HG02970 (cell line): ENCODE measurements at regions not wholly inside any gene's neighbourhood (a gene's known extent, or its start where the extent isn't known, plus 50 kb on each side); places are given as distances from the start of the nearest gene placed in this dataset.
"Not testable (repeated sequence)": the region's sequence is repeated elsewhere in the genome, so short reads cannot be mapped to it uniquely, and the experiment has no call there.

ENCODE experiments used
- ATAC-seq: cut with Tn5 transposase; IDR thresholded peaks from one replicate; pipeline ENCODE4 v1.9.1; 2021; ENCODE audit warnings: mild to moderate bottlenecking, moderate library complexity, moderate number of reproducible peaks; ENCODE audit not compliant: unreplicated experiment, low FRiP score

DNA sequence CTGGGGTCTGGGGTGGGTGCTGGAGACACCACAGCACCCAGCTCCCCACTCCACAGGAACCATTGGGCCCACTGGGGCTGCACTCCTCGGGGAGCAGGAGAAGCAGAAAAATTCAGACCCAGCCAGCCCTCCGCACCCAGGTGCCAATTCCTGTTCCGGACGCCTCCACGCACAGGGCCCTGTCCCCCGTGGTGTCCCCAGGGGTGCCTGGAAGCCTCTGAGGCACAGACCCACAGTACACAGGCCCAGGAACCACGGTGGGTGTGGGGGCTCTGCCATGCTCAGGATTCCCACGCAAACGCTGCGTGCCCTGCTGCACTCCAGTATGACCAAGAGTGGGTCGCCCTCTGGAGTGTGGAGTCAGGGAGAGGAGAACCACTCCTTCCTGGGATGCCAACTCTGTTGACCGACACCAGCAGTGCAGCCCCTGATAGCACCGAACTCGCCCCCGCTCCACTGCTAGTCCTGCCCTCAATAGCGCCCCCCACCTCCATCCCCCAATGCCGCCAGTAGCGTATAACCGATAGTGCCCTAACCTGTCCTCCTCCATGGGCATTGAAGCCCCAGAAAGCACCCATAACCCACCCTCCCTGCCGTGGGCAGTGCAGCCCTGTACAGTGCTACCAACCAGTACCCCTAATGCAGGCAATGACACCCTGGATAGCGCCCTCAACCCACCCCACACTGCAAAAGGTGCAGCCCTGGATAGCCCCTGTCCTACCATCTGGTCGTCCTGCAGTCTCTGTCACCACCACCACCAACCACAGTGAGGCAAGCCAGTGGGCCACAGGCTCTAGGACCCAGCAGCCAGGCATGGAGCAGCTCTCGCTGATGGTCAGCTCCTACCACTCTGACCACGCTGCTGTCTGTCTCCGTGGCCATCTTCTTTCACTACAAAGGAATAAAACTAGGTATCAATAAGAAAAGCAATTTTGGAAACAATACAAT lies 2877.2 kb downstream of the RPIA start:
- not testable (repeated sequence) for ATAC-seq

DNA sequence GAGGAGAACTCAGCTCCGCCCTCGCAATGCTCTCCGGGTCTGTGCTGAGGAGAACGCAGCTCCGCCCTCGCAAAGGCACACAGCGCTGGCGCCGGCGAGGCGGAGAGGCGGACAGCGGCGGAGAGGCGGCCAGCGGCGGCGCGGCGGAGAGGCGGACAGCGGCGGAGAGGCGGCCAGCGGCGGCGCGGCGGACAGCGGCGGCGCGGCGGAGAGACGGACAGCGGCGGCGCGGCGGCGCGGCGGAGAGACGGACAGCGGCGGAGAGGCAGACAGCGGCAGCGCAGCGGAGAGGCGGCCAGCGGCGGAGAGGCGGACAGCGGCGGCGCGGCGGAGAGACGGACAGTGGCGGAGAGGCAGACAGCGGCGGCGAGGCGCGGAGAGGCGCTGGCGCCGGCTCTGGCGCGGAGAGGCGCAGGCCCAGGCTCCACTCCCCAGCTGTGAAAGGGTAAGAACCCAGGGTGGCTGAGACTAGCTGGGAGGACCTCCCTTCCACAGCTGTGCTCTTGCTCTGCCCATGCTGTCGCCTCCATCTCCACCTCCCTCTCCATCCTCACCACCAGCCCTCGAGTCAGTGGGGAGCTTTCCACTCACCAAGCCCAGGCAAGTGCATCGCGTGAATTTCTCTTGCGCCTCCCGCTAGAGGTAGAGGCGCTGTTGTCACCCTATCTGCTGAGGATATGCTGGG lies 2879.9 kb downstream of the RPIA start:
- not testable (repeated sequence) for ATAC-seq

DNA sequence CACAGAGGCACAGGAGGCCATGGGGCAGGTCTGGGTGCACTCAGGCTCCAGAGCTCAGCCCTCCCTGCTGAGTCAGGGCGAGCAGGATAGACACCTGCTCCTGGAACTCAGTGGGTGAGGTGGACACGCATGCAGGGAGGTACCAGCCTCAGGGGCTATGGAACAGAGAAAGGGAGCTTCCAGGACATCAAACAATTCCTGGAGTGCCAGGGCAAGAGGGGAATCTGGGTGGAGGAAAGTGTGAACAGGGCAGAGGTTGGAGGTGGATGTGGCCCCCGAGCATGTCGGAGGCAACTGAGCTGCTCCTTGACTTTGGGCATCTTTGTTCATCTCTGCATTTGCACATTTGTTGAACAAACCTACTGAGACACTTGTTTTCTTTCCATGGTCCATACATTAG lies 2881.5 kb downstream of the RPIA start:
- ATAC-seq: not testable (repeated sequence)

DNA sequence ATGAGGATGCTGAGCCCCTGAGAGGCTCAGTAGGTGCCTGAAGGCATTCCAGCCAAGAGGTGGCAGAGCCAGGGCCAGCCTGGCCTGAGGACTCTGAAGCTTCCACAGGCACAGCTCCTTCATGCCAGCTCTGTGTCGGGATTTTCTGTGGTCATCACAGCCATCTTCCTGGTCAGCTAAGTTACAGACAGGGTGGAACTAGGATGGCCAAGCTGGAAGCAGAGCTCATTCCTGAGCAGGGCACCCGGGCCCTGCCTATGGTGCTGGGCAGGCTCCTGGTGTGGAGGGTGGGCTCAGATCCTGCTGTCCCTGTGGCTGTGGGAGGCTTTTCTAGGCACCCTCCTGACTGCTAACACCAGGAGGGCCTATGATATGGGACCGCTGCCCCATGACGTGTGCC lies 2882.3 kb downstream of the RPIA start:
- ATAC-seq: not testable (repeated sequence)

DNA sequence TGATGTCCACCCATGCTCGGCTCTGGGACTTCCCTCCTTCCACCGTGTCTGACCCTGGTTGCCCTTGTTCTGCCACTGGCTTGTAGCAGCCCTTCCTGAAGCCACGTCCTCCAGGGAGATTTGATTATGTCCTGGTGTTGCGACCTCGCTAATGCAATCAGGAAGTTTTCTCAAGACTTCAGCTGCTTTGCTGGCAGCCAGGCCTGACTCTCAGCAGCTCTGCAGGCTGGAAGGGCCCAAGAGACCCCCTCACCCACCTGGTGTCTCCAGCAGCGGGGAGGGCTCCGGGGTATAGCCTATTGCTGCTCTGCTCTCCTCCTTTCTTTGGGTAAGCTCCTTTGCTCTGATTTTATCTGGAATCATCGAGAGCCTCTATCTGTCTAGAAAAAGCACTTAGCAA lies 2882.8 kb downstream of the RPIA start:
- not testable (repeated sequence) for ATAC-seq

DNA sequence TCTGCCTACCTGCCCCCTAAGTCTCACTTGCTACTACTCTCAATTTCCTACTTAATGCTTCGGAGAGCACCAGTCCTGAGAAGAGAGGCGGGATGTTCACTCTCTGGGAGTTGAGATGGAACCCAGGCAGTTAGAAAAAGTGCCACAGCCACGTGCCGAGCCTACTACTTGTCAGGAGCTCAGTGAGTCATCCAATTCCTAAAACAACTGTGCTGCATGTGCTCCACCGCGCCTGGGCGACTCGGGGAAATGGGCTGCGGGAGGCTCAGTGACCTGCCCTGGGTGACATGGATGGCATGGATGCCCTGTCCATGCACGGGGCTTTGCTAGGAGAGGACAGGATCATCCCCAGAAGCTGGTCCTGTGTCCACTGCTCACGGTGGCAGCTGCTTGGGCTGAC lies 2884.2 kb downstream of the RPIA start:
- ATAC-seq: not testable (repeated sequence)

DNA sequence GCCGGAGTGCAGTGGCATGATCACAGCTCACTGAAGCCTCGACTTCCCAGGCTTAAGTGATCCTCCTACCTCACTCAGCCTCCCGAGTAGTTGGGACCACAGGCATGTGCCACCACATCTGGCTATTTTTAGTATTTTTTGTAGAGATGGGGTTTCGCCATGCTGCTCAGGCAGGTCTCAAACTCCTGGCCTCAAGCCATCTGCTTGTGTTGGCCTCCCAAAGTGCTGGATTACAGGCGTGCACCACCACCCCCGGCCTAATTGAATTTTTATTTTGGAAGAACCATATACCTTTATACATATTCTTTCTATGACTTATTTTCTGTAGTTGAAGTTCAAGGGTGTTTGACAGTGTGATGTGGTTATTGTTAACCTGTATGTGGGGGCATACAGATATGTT lies 2885.9 kb downstream of the RPIA start:
- not testable (repeated sequence) for ATAC-seq

DNA sequence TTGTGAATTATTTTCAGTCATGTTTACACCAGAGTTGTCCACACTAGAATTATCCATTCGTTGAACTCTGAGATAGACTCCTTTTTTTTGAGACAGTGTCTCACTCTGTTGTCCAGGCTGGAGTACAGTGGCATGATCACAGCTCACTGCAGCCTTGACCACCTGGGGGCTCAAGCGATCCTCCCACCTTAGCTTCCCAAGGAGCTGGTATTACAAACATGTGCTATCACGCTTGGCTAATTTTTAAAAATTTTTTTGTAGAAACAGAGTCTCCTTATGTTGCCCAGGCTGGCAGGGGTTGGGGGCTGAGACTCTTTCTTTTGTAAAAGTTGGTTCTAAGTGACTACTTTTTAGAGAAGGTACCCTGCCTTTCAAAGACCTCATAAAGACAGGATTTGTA lies 2887.2 kb downstream of the RPIA start:
- ATAC-seq: not testable (repeated sequence)

DNA sequence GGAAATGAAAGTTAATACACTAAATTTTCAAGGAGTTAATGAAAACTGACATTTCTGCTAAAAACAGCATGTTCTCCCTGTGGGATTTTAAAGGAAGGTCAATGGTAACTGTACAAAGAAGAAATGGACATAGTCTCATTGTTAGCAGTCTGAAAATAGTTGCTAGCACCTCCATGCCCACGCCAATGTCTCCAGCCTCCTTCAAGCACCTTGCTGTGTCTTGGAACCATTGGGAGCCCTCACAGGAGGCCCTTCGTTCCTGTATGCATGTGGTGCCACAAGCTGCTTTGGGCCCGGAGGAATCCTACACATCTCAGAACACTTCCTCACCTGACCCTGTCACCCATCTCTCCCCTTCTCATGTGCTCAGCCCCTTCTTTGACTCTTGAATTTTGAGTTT lies 2888.1 kb downstream of the RPIA start:
- ATAC-seq: not testable (repeated sequence)

DNA sequence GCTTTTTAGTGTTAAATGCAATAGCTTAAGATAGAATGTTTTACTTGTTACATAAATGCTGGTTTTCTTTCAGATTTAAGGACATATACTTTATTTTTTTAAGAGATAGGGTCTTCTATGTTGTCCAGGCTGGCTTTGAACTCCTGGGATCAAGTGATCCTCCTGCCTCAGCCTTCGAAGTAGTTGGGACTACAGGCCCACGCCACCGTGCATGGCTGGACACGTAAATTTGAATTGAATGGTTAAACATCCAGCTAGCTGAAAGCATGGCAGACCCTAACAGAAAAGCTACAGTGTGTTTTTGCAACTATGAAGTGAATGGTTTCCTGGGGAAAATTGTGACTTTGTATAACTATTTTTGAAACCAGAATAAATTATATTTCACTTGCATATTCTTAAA lies 2888.6 kb downstream of the RPIA start:
- not testable (repeated sequence) for ATAC-seq

DNA sequence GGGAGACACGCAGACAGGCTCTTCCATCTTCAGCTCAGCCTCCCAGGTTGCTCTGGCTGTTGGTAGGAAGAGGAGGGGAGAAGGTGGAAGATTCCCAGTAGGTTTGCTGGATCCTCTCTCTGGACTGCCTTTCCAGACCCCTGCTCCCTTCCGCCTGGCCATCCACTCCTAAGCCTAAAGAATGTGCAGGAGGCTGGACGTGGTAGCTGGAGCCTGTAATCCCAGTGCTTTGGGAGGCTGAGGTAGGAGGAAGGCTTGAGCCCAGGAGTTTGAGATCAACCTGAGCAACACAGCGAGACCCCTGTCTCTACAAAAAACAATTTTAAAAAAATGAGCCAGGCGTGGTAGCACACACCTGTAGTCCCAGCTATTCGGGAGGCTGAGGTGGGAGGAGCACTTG lies 2895.6 kb downstream of the RPIA start:
- ATAC-seq: not testable (repeated sequence)

DNA sequence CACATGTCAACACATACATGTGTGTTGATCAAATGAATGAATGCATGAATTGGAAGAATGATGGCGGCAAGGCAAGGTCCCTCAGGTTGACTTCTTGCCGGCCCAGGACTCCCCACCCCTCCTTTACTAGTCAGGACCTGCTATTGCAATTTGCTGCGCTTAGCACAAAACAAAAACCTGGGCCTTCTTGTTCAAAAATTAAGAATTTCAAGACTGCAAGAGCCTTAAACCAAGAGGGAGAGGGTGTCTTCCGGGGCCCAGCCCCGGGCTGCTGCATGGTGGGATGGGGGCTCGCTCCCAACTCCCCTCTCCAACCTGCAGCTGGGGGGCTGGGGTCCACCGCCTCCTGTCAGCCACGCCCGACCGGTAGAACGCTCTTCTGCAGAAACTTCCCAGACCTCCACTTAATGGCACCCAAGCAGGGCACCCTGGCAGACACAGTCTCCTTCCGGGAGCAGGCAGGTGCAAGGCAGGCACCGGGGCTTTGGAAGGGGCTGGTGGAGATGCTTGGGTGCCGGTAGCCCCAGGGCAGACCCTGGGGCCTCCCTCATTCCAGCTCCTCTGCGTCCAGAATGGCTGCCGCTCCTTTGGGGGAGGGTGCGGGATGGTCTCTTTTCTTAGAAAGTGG lies 2896.5 kb downstream of the RPIA start:
- not testable (repeated sequence) for ATAC-seq

DNA sequence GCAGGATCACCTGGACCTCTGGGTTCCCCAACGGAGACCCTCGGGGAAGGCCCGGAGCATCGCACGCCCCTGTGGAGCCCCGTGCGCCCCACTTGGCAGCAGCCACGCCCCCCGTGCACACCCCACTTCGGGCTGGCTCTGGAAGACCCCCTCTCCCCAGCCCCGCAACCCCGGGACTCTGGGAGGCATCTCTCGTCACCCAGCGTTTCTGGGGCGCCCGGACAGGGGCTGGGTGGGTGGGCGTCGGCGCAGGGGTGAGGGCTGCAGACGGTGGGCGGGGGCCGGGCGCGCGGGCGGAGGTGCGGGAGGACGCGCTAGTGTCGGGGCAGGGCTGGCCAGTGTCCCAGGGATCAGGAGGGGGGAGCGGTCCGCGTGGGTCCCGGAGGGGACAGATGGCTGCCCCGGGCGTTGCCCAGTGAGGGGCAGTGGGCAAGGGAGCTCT lies 2897.3 kb downstream of the RPIA start:
- not testable (repeated sequence) for ATAC-seq

DNA sequence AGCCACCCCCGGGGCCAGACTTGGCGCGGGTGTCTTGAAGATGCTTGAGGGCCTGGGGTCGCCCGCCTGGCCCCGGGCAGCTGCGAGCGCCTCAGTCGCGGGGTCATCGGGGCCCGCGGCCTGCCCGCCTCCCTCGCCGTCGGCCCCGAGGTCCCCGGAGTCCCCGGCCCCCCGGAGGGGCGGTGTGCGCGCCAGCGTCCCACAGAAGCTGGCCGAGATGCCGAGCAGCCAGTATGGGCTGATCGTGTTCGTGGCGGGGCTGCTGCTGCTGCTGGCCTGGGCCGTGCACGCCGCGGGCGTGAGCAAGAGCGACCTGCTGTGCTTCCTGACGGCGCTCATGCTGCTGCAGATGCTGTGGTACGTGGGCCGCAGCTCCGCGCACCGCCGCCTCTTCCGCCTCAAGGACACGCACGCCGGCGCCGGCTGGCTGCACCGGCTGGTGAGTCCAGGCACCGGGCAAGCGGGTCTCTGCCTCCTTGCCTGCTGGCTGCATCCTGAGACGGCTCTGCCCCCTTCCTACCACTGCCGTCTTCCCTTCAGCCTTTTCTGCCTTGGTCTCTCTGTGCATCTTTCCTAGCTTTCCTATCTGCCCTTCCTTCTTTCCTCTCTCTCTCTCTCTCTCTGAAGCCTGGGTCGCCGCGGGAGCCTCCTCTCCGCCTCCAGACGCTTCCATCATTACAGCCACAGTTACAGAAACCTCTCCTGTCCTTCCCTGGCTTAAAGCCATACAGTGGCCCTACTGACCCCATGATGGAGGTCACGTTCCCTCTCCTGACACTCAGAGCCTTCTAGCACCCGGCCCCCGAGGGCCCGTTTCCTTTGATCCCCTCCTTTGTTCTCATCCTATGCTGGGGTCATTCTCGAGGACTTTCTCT lies 2898.2 kb downstream of the RPIA start:
- not testable (repeated sequence) for ATAC-seq

DNA sequence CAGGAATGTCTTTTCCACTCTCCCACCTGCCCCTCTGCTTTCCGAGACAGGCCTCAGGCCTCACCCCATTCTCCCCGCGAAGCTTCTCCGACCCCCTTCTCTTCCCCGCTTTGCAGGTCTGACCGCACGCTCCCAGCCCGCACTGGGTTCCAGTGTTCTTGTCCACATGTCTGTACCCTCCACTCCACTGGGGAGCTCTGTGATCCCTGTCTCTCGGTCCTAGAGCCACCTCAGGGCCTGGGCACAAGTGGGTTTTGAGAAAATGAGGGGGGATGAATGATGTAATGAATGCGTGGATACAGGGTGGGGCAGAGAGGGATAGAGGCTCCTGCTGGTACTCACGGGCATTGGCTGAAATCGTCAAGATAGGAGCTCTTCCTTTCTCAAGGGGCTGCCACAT lies 2898.9 kb downstream of the RPIA start:
- not testable (repeated sequence) for ATAC-seq

DNA sequence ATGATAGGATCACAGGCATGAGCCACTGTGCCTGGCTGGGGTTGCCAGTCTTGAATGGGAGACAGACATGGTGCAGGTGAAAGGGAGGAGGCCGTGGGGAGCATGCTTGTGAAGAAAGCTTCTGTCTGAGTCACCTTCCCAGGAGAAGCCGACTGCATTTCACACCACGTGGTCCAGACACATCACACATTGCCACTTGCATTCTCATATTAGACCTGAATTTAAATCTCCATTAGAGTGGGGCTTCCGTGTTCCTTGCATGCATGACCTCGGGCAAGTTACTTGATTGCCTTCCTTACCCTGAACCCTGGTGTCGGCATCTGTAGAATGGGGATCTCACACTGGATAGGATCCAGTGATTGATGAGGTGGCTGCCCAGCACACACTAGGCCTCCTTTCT lies 2899.6 kb downstream of the RPIA start:
- not testable (repeated sequence) for ATAC-seq

DNA sequence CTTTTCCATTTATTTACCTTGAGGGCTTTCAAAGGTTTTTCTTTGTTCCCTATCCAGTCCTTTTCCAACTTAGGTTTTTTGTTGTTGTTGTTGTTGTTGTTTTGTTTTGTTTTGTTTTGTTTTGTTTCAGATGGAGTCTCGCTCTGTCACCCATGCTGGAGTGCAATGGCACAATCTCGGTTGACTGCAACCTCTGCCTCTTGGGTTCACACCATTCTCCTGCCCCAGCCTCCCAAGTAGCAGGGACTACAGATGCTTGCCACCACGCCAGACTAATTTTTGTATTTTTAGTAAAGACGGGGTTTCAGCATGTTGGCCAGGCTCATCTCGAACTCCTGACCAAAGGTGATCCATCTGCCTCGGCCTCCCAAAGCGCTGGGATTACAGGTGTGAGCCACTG lies 2906.0 kb downstream of the RPIA start:
- ATAC-seq: not testable (repeated sequence)

DNA sequence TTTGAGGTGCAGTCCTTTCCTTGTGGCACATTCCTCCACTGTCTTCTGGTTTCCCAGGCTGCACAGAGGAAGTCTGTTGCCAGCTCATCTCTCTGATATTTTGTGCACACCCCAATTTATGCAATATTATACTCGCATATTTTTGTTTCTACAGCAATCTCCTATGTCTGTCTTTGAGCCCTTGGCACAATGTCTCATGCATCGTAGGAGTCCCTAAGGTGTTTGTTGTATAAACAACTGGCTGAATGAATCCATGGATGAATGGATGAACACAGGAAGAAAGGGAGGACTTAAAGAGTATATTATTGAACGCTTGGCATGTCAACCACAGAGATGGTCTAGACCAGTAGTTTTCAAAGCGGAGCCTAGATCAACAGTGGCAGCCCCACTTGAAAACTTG lies 2907.0 kb downstream of the RPIA start:
- not testable (repeated sequence) for ATAC-seq

DNA sequence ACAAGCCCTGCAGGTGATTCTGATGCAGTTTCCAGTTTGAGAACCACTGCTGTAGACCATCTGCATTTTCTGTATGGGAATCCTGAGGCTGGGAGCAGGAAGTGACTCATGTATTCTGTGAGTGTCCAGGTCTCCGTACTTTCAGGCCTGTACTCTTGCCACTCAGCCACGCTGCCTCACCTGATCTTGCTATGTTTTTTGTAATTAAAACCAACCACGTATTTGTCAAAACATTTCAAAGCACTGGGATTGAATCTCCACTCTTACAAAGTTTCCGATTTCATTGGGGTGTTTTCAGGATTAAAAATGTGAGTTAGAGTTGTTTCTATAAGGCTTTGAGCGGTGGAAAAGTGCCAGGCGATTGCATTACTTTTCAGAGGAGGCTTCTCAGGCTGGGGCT lies 2907.5 kb downstream of the RPIA start:
- not testable (repeated sequence) for ATAC-seq

DNA sequence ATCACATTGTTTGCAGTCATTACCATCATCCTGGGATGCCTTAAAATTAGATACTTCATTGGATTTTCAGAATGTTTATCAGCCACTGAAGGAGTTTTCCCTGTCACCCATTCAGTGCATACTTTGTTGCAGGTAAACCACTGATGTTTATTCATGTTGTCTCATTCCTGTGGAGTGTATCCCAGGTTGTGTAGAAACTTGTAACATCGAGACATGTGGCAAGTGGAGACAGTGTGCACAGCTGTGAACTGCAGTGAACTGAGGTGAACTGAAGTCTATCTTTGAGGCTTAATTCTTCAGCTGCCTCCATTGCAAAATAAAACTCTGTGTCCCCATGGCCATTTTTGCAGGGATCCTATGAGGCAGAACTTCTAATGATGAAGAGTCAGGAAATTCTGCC lies 2911.4 kb downstream of the RPIA start:
- not testable (repeated sequence) for ATAC-seq
